Epithelial cell of esophagus (primary cell): ENCODE measurements at regions not wholly inside any gene's neighbourhood (a gene's known extent, or its start where the extent isn't known, plus 50 kb on each side); places are given as distances from the start of the nearest gene placed in this dataset.

Source experiments
- DNase-seq: peaks from one replicate; pipeline ENCODE4 v3.0.0; 2010; ENCODE audit warnings: low read depth
- H3K4me3 ChIP-seq: 2 replicates; pipeline ENCODE4 v1.5.1; 2011; ENCODE audit warnings: mild to moderate bottlenecking, low read length, control low read depth
- CTCF ChIP-seq: IDR thresholded peaks from 2 replicates; pipeline ENCODE4 v1.5.1; 2011; ENCODE audit warnings: low read depth, mild to moderate bottlenecking, low read length, control low read depth, inconsistent platforms; ENCODE audit not compliant: insufficient read depth; ENCODE audit errors: missing control alignments

- TF ChIP-seq CTCF = no peak
- no peak for DNase-seq
- H3K4me3 ChIP-seq = no peak overlapping the region
These were observed 708.2 kb upstream of the LRRN3 start for GRCh38 chr7:110382736-110383135.

DNA sequence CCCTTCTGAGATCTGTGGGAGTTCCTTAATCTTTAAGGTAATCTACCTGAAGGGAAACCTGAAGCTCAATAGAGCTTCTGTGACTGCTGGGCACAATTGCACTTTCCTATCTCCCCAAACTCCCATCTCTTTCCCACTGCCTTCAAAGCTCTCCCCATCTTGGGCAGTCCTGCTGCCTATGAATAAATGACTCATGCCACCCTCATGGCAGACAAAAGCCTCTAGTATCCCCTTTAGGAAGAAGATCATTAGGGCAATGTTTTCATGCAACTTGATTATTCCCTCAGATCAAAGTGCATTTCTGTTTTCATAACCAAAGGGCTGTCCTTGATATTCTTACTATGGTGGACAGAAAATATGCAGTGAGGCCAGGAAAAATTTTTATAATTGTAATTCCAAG lies 704.9 kb upstream of the LRRN3 start:
- TF ChIP-seq CTCF = no peak
- no peak overlapping the region for H3K4me3 ChIP-seq
- peak; percentile 20 for DNase-seq

- DNase-seq = peak; percentile 93
- no peak overlapping the region for H3K4me3 ChIP-seq
- no peak for TF ChIP-seq CTCF
These were observed 704.0 kb upstream of the LRRN3 start for GRCh38 chr7:110386913-110387312.

GRCh38 chr7:110387689-110388088 lies 703.2 kb upstream of the LRRN3 start:
- no peak for DNase-seq
- H3K4me3 ChIP-seq = no peak overlapping the region
- TF ChIP-seq CTCF = no peak

DNA sequence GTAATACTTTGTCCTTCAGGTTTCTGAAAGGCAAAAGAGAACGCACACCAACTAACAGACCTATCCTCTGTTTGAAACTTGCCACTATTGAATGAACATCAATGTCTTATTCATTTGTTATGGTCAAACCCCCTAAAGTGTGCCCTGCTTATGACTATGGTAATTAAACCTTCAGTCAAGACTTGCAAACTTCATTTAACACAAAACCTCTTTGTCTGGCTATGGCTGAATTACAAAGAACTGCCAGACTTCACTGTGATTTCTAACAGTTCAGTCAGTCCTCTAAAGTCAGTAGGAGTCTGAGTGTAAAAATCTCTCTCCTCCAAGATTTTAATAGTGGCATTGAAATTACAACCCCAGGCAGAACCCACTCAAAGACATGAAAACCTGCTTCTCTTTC lies 702.5 kb upstream of the LRRN3 start:
- no peak for TF ChIP-seq CTCF
- H3K4me3 ChIP-seq = no peak overlapping the region
- DNase-seq = no peak

GRCh38 chr7:110396021-110396420 lies 694.9 kb upstream of the LRRN3 start:
- no peak for TF ChIP-seq CTCF
- no peak for DNase-seq
- H3K4me3 ChIP-seq = no peak overlapping the region

- DNase-seq = no peak
- no peak for TF ChIP-seq CTCF
- H3K4me3 ChIP-seq = no peak overlapping the region
These were observed 692.8 kb upstream of the LRRN3 start for GRCh38 chr7:110397927-110398660.
